HL-60 (cell line): ENCODE measurements at regions not wholly inside any gene's neighbourhood (a gene's known extent, or its start where the extent isn't known, plus 50 kb on each side); places are given as distances from the start of the nearest gene placed in this dataset.
"Not testable (repeated sequence)": the region's sequence is repeated elsewhere in the genome, so short reads cannot be mapped to it uniquely, and the experiment has no call there.

ENCODE experiments used
- DNase-seq, 2 experiments: peaks; one replicate each; pipeline ENCODE4 v3.0.0-alpha.2; 2010 to 2020; ENCODE audit warnings: low read depth in 1 of 2, low spot score in 1 of 2
- H3K27ac ChIP-seq: fragments of 250-450 bp; sonication (Bioruptor Pico); replicated peaks from 2 replicates; pipeline ENCODE4 v1.5.1; 2020; ENCODE audit warnings: mild to moderate bottlenecking, moderate library complexity
- H3K27me3 ChIP-seq: fragments of 250-450 bp; sonication (Bioruptor Pico); 2 replicates; pipeline ENCODE4 v1.5.1; 2021; ENCODE audit warnings: mild to moderate bottlenecking, moderate library complexity; ENCODE audit not compliant: insufficient read depth, poor library complexity, severe bottlenecking
- H3K4me3 ChIP-seq: replicated peaks from 2 replicates; pipeline ENCODE4 v1.5.1; 2011; ENCODE audit warnings: mild to moderate bottlenecking, control low read depth, low read length; ENCODE audit not compliant: insufficient read depth
- GABPA ChIP-seq: IDR thresholded peaks from 2 replicates; pipeline ENCODE4 v1.6.1; 2012; ENCODE audit warnings: low read depth
- POLR2AphosphoS5 ChIP-seq: IDR thresholded peaks from 2 replicates; pipeline ENCODE4 v1.6.1; 2012; ENCODE audit warnings: low read depth
- SPI1 ChIP-seq: IDR thresholded peaks from 2 replicates; pipeline ENCODE4 v1.6.1; 2012; ENCODE audit warnings: low read depth, mild to moderate bottlenecking, borderline replicate concordance
- TF ChIP-seq, protein P1 (sequence below): IDR thresholded peaks from 2 replicates; pipeline ENCODE4 v1.6.1; 2012; ENCODE audit warnings: low read depth; ENCODE audit not compliant: insufficient replicate concordance
- TF ChIP-seq, protein P2 (sequence below): IDR thresholded peaks from one replicate; pipeline ENCODE4 v1.5.1; 2011; ENCODE audit warnings: low read length, control low read depth, inconsistent platforms; ENCODE audit not compliant: insufficient read depth

GRCh38 chr11:57940044-57940756 is 83.5 kb upstream of the OR9Q1 start:
- Histone ChIP-seq H3K4me3 (no peak overlapping the region), H3K27me3 (no peaks in the 10 kb centered on the region), H3K27ac (no peak overlapping the region)
- TF ChIP-seq, protein P1, sequence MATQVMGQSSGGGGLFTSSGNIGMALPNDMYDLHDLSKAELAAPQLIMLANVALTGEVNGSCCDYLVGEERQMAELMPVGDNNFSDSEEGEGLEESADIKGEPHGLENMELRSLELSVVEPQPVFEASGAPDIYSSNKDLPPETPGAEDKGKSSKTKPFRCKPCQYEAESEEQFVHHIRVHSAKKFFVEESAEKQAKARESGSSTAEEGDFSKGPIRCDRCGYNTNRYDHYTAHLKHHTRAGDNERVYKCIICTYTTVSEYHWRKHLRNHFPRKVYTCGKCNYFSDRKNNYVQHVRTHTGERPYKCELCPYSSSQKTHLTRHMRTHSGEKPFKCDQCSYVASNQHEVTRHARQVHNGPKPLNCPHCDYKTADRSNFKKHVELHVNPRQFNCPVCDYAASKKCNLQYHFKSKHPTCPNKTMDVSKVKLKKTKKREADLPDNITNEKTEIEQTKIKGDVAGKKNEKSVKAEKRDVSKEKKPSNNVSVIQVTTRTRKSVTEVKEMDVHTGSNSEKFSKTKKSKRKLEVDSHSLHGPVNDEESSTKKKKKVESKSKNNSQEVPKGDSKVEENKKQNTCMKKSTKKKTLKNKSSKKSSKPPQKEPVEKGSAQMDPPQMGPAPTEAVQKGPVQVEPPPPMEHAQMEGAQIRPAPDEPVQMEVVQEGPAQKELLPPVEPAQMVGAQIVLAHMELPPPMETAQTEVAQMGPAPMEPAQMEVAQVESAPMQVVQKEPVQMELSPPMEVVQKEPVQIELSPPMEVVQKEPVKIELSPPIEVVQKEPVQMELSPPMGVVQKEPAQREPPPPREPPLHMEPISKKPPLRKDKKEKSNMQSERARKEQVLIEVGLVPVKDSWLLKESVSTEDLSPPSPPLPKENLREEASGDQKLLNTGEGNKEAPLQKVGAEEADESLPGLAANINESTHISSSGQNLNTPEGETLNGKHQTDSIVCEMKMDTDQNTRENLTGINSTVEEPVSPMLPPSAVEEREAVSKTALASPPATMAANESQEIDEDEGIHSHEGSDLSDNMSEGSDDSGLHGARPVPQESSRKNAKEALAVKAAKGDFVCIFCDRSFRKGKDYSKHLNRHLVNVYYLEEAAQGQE = no peak
- TF ChIP-seq SPI1 (no peak), GABPA (no peak), POLR2AphosphoS5 (no peak)
- TF ChIP-seq, protein P2, sequence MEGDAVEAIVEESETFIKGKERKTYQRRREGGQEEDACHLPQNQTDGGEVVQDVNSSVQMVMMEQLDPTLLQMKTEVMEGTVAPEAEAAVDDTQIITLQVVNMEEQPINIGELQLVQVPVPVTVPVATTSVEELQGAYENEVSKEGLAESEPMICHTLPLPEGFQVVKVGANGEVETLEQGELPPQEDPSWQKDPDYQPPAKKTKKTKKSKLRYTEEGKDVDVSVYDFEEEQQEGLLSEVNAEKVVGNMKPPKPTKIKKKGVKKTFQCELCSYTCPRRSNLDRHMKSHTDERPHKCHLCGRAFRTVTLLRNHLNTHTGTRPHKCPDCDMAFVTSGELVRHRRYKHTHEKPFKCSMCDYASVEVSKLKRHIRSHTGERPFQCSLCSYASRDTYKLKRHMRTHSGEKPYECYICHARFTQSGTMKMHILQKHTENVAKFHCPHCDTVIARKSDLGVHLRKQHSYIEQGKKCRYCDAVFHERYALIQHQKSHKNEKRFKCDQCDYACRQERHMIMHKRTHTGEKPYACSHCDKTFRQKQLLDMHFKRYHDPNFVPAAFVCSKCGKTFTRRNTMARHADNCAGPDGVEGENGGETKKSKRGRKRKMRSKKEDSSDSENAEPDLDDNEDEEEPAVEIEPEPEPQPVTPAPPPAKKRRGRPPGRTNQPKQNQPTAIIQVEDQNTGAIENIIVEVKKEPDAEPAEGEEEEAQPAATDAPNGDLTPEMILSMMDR = no peak
- DNase-seq = no peak

DNA sequence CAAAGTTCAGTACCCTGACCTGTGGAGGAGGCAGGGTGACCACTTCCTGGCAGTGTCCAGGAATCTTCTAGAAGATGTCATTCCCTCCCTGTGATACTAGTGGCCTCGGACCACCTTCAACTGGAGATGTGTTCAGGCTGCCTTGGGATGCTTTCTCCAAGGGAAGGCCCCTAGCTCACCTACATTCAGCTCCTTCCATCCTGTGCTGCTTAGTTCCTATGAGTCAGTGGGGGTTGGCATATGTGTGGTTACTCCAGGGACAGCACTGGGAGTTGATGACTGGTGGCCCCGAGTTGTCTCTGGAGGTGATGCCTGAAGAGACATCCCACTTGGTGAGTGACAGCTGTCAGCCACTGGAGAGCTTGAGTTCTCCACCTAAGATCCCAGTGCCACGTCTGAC is 81.8 kb upstream of the OR9Q1 start:
- no peak for DNase-seq
- no peak for TF ChIP-seq POLR2AphosphoS5
- TF ChIP-seq, protein P2 = no peak
- TF ChIP-seq, protein P1 = no peak
- Histone ChIP-seq H3K27me3 (no peaks in the 10 kb centered on the region), H3K4me3 (no peak overlapping the region), H3K27ac (no peak overlapping the region)

DNA sequence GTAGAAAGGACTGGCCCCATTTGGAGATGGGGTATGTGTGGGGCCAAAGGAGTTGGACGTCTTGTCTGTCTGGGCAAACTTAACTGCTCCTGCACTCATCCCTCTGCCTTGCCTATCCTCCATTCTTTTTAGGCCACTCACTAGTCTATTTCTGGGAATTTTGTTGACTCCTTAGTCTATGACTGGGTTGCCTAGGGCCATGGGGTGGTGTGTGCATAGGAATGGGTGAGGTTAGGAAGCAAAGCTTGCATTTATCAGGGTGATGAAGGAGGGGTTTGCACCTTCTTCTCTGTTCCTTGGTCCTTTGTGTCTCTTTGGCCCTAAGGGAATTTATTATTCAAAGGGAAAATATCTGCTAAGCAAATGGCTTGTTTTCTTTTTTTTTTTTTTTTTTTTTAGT is 80.9 kb upstream of the OR9Q1 start:
- no peak for DNase-seq
- TF ChIP-seq POLR2AphosphoS5 (no peak), GABPA (no peak), SPI1 (no peak)
- TF ChIP-seq, protein P1 = no peak
- TF ChIP-seq, protein P2 = no peak
- Histone ChIP-seq H3K4me3 (no peak overlapping the region), H3K27ac (no peak overlapping the region), H3K27me3 (no peaks in the 10 kb centered on the region)

GRCh38 chr11:57943766-57944165 is 79.9 kb upstream of the OR9Q1 start:
- H3K4me3 ChIP-seq, H3K27me3 ChIP-seq, H3K27ac ChIP-seq, DNase-seq: not testable (repeated sequence)
